Esophagus muscularis mucosa (tissue), 4 donors: ENCODE measurements at regions not wholly inside any gene's neighbourhood (a gene's known extent, or its start where the extent isn't known, plus 50 kb on each side); places are given as distances from the start of the nearest gene placed in this dataset.

Experiments used
- DNase-seq: peaks from one replicate; pipeline ENCODE4 v3.0.0-alpha.2; 2017; ENCODE audit errors: extremely low spot score
- H3K27ac ChIP-seq, 4 donors: fragments of 200-600 bp; sonication (generic); replicated peaks in 1 of 4; 1 replicate in 3 of 4; 2 replicates in 1 of 4; pipeline ENCODE4 v1.5.1; 2016 to 2019; ENCODE audit warnings: mild to moderate bottlenecking in 1 of 4
- H3K27me3 ChIP-seq, 4 donors: fragments of 200-600 bp; sonication (generic); one replicate each; pipeline versions ENCODE4 v1.5.1 to v1.6.0; 2016 to 2019
- H3K36me3 ChIP-seq, 4 donors: fragments of 200-600 bp; sonication (generic); one replicate each; pipeline ENCODE4 v1.5.1; 2016 to 2019
- H3K4me1 ChIP-seq, 4 donors: fragments of 200-600 bp; sonication (generic); one replicate each; pipeline ENCODE4 v1.5.1; 2016 to 2019
- H3K4me3 ChIP-seq, 4 donors: fragments of 200-600 bp; sonication (generic); 1 replicate in 2 of 4; 2 replicates in 2 of 4; pipeline ENCODE4 v1.5.1; 2016 to 2019; ENCODE audit warnings: mild to moderate bottlenecking in 4 of 4, moderate library complexity in 1 of 4
- H3K9me3 ChIP-seq, 4 donors: fragments of 200-600 bp; sonication (generic); 1 replicate in 3 of 4; 2 replicates in 1 of 4; pipeline ENCODE4 v1.5.1; 2016 to 2019
- EP300 ChIP-seq: sonication (generic); formaldehyde crosslinking; IDR thresholded peaks from one replicate; pipeline ENCODE4 v1.6.1; 2017; ENCODE audit warnings: antibody characterized with exemption
- POLR2A ChIP-seq: fragments of 450-650 bp; IDR thresholded peaks from one replicate; pipeline ENCODE4 v1.6.1; 2017; ENCODE audit warnings: antibody characterized with exemption, moderate library complexity, mild to moderate bottlenecking, low read depth
- POLR2AphosphoS5 ChIP-seq, 2 donors: sonication (generic); formaldehyde crosslinking; IDR thresholded peaks; one replicate each; pipeline ENCODE4 v1.6.1; 2017; ENCODE audit warnings: antibody characterized with exemption in 2 of 2
- WGBS: methylation state at CpG from one replicate; pipeline ENCODE4 v1.1.5; 2018; 5-methylcytosine and 5-hydroxymethylcytosine counted together
- intact Hi-C: fragments of 100-400 bp; cut with DNase I; formaldehyde crosslinking; loops from one replicate; pipeline ENCODE4 v1.15.1; 2023
- TF ChIP-seq, protein P1 (sequence below), 3 experiments: fragments of 200-600 bp in 2 of 3; fragments of 450-650 bp in 1 of 3; sonication (generic) in 2 of 3; IDR thresholded peaks; one replicate each; pipeline ENCODE4 v1.5.1; 2017 to 2019; ENCODE audit warnings: antibody characterized with exemption in 3 of 3, mild to moderate bottlenecking in 2 of 3, moderate library complexity in 1 of 3

DNA sequence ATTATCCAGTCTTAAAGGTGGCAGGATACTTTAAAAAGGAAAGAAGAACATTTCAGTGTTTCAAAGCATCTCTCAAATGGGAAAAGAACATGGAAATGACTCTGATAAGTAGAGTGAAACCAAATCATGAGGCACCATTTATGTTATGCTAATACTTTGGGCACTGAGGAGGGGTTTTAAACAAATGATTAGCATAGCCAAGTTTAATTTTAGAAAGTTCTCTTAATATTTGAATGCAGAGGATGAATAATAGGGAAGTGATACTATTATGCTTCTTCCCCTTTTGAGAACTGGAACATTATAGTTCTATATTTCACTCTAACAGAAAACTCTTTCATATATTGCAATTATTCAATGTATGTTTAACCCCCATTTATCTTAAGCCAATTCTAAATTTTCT, 1181.9 kb upstream of the PRMT6 start:
- H3K4me3 ChIP-seq = no peak overlapping the region
- H3K4me1 ChIP-seq = no peaks in the 10 kb centered on the region
- H3K27ac ChIP-seq = no peak overlapping the region
- H3K36me3 ChIP-seq = no peaks in the 10 kb centered on the region
- peaks cover 0 to 10% (median 0%) of the 10 kb centered on the region in 4 donors for H3K9me3 ChIP-seq
- DNase-seq = no peak
- TF ChIP-seq POLR2A (no peak), POLR2AphosphoS5 (IDR thresholded peaks at IDR 0.05) (no peak), EP300 (no peak)
- TF ChIP-seq, protein P1, sequence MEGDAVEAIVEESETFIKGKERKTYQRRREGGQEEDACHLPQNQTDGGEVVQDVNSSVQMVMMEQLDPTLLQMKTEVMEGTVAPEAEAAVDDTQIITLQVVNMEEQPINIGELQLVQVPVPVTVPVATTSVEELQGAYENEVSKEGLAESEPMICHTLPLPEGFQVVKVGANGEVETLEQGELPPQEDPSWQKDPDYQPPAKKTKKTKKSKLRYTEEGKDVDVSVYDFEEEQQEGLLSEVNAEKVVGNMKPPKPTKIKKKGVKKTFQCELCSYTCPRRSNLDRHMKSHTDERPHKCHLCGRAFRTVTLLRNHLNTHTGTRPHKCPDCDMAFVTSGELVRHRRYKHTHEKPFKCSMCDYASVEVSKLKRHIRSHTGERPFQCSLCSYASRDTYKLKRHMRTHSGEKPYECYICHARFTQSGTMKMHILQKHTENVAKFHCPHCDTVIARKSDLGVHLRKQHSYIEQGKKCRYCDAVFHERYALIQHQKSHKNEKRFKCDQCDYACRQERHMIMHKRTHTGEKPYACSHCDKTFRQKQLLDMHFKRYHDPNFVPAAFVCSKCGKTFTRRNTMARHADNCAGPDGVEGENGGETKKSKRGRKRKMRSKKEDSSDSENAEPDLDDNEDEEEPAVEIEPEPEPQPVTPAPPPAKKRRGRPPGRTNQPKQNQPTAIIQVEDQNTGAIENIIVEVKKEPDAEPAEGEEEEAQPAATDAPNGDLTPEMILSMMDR (IDR thresholded peaks at IDR 0.05) = no peak
- H3K27me3 ChIP-seq = no peaks in the 10 kb centered on the region
- intact Hi-C loops = no loop called here

DNA sequence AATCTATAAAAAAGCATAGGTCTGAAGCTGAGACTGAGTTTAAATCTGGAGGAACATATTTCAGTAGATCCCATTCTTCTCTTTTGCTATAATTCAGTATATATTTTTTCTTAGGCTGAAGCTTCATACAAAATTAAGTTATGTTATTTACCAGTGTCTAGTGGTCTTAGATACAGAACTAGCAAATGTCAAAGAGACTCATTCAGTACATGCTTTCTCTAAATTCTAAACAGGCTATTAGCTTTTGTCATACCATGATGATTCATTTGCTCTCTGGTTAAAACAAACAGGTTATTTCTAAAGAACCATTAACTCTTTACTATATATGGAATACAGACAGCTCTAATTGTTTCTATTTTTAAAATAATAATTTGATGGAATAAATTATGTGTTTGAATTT, 1170.2 kb upstream of the PRMT6 start:
- Histone ChIP-seq H3K36me3 (no peaks in the 10 kb centered on the region), H3K4me3 (no peak overlapping the region), H3K4me1 (no peaks in the 10 kb centered on the region), H3K27me3 (no peaks in the 10 kb centered on the region), H3K9me3 (no peaks in the 10 kb centered on the region), H3K27ac (no peak overlapping the region)
- no peak for DNase-seq
- no peak for TF ChIP-seq POLR2A
- intact Hi-C loops = no loop called here

DNA sequence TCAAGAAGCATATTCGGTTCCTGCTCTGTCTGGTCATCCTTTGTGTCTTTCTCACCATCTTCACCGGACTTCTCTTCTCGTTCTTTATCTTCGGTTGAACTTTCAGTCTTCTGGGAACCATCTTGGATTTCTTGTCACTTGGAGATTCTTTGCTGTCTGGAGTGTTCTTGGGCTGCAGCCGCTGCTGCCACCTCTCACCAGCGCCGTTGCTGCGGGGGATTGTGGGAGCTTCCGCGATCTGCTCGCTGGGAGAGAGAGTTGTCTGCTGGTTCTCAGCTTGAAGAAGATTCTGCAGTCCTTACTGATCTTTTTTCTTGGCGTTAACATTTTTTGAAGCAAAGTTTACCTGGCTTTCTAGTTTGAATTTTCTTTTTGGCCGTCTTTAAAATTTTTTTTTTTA, 1165.2 kb upstream of the PRMT6 start:
- intact Hi-C loops = no loop called here
- no peak overlapping the region for H3K4me3 ChIP-seq
- 85% methylated on average over 13 of the region's 13 CpGs for WGBS
- no peaks in the 10 kb centered on the region for H3K4me1 ChIP-seq
- TF ChIP-seq POLR2A = no peak
- TF ChIP-seq, protein P1 (IDR thresholded peaks at IDR 0.05) = no peak
- no peak for TF ChIP-seq EP300
- no peak for TF ChIP-seq POLR2AphosphoS5 (IDR thresholded peaks at IDR 0.05)
- DNase-seq = no peak
- H3K9me3 ChIP-seq = no peaks in the 10 kb centered on the region
- H3K36me3 ChIP-seq = no peaks in the 10 kb centered on the region
- no peaks in the 10 kb centered on the region for H3K27me3 ChIP-seq
- no peak overlapping the region for H3K27ac ChIP-seq

DNA sequence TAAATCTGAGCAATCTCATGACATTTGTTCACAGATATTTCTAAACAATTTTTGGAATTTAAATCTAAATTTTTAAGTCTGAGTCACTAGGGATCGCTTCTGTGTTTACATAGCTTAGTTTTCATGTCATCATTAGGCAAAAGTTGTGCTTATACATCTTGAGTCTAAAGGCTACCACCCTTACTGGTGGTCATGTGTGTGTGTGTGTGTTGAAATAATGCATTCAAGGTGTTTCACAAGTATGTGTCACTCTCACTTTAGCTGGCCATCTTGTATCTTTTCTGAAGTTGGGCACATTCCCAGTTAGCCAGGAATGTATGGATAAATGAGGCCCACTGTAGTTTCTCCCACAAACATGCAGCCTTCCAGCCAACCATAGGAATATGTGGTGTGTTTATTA, 1162.5 kb upstream of the PRMT6 start:
- Histone ChIP-seq H3K9me3 (no peaks in the 10 kb centered on the region), H3K4me1 (no peaks in the 10 kb centered on the region), H3K4me3 (no peak overlapping the region), H3K36me3 (no peaks in the 10 kb centered on the region), H3K27ac (no peak overlapping the region), H3K27me3 (no peaks in the 10 kb centered on the region)
- intact Hi-C loops = no loop called here
- no peak for DNase-seq
- WGBS = 59% methylated on average over 1 of the region's 1 CpG
- TF ChIP-seq EP300 = no peak
- no peak for TF ChIP-seq POLR2A
- TF ChIP-seq POLR2AphosphoS5 (IDR thresholded peaks at IDR 0.05) = no peak
- TF ChIP-seq, protein P1 (IDR thresholded peaks at IDR 0.05) = no peak

DNA sequence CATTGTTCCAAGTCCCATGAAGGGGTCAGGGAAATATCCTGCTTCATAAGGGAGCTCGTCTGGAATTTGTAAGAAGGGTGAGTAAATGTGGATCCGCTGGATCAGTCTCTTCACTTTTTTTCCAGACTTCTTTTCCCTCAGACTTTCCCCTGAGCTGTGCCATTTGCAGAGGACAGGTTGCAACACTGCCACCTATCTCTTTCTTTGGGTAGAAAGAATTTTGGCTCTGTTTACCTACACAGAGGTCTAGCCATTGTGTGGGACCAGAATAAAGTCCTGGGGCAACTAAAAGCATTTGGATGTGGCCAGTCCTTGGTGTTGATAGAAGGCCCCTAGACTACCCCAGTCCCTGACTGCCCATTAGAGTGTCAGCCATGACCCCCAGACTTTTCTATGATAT, 1146.7 kb upstream of the PRMT6 start:
- no peak for DNase-seq
- H3K27me3 ChIP-seq = no peaks in the 10 kb centered on the region
- no peak for TF ChIP-seq POLR2A
- intact Hi-C loops = no loop called here
- H3K4me3 ChIP-seq = no peak overlapping the region
- no peaks in the 10 kb centered on the region for H3K36me3 ChIP-seq
- H3K9me3 ChIP-seq = no peaks in the 10 kb centered on the region
- no peak overlapping the region for H3K27ac ChIP-seq
- no peaks in the 10 kb centered on the region for H3K4me1 ChIP-seq
- 58% methylated on average over 2 of the region's 2 CpGs for WGBS

DNA sequence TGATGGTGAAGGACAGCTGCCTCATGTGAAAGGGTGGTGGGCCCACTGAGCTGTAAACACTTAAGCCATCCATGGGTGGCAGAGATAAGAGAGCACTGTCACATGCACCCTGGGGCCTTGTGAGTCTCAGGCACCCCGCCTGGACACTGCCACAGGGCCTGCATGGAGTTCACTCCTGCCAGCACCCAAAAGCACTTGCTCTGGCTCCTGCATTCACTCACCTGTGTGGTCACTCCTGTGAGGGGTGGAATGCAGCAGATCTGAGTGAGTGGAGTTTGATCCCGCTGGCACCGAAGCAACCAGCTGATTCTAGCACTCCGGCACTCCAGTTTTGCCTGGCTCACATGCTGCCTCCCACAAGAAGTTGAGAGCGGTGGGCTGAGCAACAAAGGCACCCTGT, 1142.1 kb upstream of the PRMT6 start:
- H3K4me3 ChIP-seq = no peak overlapping the region
- no peaks in the 10 kb centered on the region for H3K9me3 ChIP-seq
- TF ChIP-seq, protein P1 (IDR thresholded peaks at IDR 0.05) = no peak
- no peak for TF ChIP-seq EP300
- no peak for TF ChIP-seq POLR2AphosphoS5 (IDR thresholded peaks at IDR 0.05)
- no peak for TF ChIP-seq POLR2A
- no peaks in the 10 kb centered on the region for H3K27me3 ChIP-seq
- no peaks in the 10 kb centered on the region for H3K4me1 ChIP-seq
- DNase-seq = no peak
- WGBS = 64% methylated on average over 4 of the region's 5 CpGs
- no peaks in the 10 kb centered on the region for H3K36me3 ChIP-seq
- intact Hi-C loops = no loop called here
- no peak overlapping the region for H3K27ac ChIP-seq
